ENCODE measurements at regions not wholly inside any gene's neighbourhood (a gene's known extent, or its start where the extent isn't known, plus 50 kb on each side); places are given as distances from the start of the nearest gene placed in this dataset.
A peak's percentile ranks its signal among the peaks of the same experiment; 100 is the strongest.

DNA sequence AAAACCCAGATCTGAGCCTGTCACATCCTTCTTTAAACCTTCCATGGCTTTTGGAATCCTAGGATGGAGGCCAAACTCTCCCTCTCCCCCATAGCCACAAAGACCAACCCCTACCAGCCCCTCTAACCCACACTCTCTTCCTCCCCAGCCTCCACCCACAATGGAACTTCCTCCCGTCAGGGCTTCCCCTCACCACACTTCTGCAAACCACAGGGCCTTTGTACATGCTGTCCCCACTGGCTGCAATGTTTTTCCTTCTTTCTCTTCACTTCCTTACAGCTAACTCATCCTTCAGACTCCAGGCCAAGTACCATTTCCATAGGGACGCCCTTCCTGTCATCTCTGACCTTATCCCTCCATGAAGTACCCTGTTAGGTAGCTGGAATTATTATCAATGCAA lies 393.5 kb downstream of the MN1 start:
- no peak for TF ChIP-seq CTCF (conservative IDR thresholded peaks at IDR 0.05; ENCODE audit: low read length)
- H3K4me3 ChIP-seq (ENCODE audit: low read length) = no peak overlapping the region
- no peak for DNase-seq (ENCODE audit: low read depth)

- DNase-seq (ENCODE audit: low read depth) = no peak
- H3K4me3 ChIP-seq (ENCODE audit: low read length) = no peak overlapping the region
- no peak for TF ChIP-seq CTCF (conservative IDR thresholded peaks at IDR 0.05; ENCODE audit: low read length)
These were observed 392.3 kb downstream of the MN1 start for GRCh38 chr22:27409299-27409698.

DNA sequence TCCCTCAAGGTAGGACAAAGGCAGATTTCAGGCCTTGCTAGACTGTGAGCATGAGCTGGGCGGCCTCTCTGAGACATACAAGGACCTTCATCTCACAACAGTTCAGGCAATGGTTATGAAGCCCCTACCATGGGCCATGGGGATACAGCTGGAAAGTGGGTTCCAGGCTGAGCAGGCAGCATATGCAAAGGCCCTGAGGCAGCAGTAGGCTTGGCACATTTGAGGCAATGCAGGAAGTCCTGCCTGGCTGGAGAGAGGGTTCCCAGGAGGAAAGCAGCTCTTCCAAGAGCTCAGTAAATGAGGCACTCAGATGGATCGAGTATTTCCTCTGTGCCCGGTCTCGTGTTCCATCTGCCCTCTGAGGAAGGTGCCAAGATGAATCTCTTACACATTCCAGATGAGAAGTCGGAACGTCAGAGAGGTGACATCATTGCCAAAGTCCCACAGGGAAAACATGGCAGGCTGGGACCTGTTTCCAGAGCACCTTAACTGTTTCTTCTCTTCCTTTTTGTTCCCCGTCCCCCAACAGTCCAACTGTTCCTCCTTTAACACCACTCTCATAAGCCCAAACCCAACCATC lies 388.6 kb downstream of the MN1 start:
- TF ChIP-seq CTCF (conservative IDR thresholded peaks at IDR 0.05; ENCODE audit: low read length) = no peak

GRCh38 chr22:27413702-27414101 lies 387.9 kb downstream of the MN1 start:
- no peak for TF ChIP-seq CTCF (conservative IDR thresholded peaks at IDR 0.05; ENCODE audit: low read length)
- DNase-seq (ENCODE audit: low read depth) = no peak
- no peak overlapping the region for H3K4me3 ChIP-seq (ENCODE audit: low read length)

More for the DNA sequence above, 388.6 kb downstream of the MN1 start:
- no peak overlapping the region for H3K4me3 ChIP-seq (ENCODE audit: low read length)
- peak; percentile 21 for DNase-seq (ENCODE audit: low read depth)

- peak; percentile 94 for DNase-seq (ENCODE audit: low read depth)
- no peak for TF ChIP-seq CTCF (conservative IDR thresholded peaks at IDR 0.05; ENCODE audit: low read length)
- H3K4me3 ChIP-seq (ENCODE audit: low read length) = no peak overlapping the region
These were observed 384.8 kb downstream of the MN1 start for GRCh38 chr22:27416511-27417420.

DNA sequence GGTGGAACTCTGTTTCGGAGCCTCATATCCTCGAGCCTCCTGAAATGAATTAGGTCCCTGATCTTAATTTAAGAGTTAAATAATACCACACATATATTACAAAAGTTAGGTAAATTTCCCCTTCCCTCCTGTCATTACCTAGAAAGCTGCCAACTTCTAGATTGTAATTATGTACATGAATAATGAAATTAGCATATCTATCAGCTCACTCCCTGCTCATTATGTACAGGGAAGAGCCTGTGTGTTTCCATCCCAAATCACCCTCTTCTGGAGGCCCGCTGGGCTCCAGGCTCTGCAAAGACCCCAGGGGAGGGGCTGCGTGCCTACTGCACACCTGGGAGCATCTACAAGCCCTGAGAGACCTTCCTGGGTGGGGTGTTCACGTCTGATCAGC lies 384.1 kb downstream of the MN1 start:
- H3K4me3 ChIP-seq (ENCODE audit: low read length) = no peak overlapping the region
- no peak for TF ChIP-seq CTCF (conservative IDR thresholded peaks at IDR 0.05; ENCODE audit: low read length)
- no peak for DNase-seq (ENCODE audit: low read depth)

DNA sequence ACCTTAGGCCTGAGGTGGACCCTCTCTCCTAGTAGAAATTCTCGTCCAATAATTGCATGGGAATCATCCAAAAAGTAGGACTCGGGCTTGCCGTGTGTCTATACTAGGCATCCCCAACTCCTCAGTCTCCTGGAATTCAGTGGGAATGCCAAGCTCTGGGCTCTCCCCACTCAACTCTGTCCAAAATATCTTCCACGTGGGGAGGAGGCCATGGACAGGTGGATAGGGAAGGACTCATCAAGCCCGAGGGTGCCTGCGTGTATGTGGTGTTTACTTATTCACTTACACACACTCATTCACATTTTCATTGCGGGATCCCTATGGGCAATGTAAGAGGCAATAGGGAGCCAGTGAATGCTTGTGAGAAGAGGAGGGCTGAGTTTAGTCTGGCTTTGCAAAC lies 383.3 kb downstream of the MN1 start:
- no peak for TF ChIP-seq CTCF (conservative IDR thresholded peaks at IDR 0.05; ENCODE audit: low read length)
- no peak for DNase-seq (ENCODE audit: low read depth)
- no peak overlapping the region for H3K4me3 ChIP-seq (ENCODE audit: low read length)

All from AG10803 (cell line).